ENCODE measurements at regions not wholly inside any gene's neighbourhood (a gene's known extent, or its start where the extent isn't known, plus 50 kb on each side); places are given as distances from the start of the nearest gene placed in this dataset.

DNA sequence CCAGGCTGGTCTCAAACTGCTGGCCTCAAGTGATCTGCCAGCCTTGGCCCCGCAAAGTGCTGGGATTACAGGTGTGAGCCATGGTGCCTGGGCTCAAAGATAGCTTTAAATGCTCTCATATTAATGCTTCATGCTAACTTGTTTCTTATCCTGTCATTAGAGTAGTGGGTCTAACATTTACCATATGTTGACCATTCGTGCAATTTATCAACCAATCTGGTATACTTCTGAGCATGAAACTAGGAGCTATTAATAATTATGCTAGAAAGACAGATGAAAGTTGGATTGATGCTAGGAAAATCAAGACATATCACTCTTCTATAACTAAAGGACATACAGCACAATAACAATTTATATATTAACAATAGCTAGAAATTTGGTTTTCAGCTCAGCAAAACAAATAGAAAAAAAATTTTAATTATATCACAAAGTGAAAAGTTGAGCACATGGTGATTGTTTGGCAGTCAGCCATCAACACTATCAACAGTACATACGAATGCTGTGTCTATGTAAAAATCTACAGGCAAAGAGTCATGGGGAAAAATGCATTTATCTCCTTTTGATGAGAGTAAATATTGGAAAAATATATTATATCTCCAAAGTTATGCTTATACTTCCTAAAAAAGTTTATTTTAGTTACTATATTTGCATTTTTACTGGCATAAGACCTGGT lies 112.1 kb upstream of the ABCB5 start:
- TF ChIP-seq EZH2 (IDR thresholded peaks at IDR 0.05; ENCODE audit: borderline replicate concordance, insufficient read depth, low read depth, low read length, poor library complexity, severe bottlenecking) = no peak
- TF ChIP-seq, protein P1, sequence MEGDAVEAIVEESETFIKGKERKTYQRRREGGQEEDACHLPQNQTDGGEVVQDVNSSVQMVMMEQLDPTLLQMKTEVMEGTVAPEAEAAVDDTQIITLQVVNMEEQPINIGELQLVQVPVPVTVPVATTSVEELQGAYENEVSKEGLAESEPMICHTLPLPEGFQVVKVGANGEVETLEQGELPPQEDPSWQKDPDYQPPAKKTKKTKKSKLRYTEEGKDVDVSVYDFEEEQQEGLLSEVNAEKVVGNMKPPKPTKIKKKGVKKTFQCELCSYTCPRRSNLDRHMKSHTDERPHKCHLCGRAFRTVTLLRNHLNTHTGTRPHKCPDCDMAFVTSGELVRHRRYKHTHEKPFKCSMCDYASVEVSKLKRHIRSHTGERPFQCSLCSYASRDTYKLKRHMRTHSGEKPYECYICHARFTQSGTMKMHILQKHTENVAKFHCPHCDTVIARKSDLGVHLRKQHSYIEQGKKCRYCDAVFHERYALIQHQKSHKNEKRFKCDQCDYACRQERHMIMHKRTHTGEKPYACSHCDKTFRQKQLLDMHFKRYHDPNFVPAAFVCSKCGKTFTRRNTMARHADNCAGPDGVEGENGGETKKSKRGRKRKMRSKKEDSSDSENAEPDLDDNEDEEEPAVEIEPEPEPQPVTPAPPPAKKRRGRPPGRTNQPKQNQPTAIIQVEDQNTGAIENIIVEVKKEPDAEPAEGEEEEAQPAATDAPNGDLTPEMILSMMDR (IDR thresholded peaks at IDR 0.05) = no peak
